Keratinocyte (primary cell): ENCODE measurements at regions not wholly inside any gene's neighbourhood (a gene's known extent, or its start where the extent isn't known, plus 50 kb on each side); places are given as distances from the start of the nearest gene placed in this dataset.

Source experiments
- DNase-seq: peaks from one replicate; pipeline ENCODE4 v3.0.0-alpha.2; 2011; ENCODE audit warnings: low read depth, missing footprints, low spot score
- FAIRE-seq: peaks from 2 replicates; lab custom pipeline; 2011; peaks lifted over from hg19 to GRCh38; lab: Jason Lieb, UNC
- H2AFZ ChIP-seq: 2 replicates; pipeline ENCODE4 v1.6.0; 2012; ENCODE audit warnings: low read length, control low read depth, inconsistent platforms; ENCODE audit not compliant: control insufficient read depth
- H3K27ac ChIP-seq: 2 replicates; pipeline ENCODE4 v1.5.1; 2011; ENCODE audit warnings: low read length; ENCODE audit not compliant: control insufficient read depth, insufficient read depth
- H3K27me3 ChIP-seq: 3 replicates; pipeline ENCODE4 v1.6.0; 2011; ENCODE audit warnings: low read length; ENCODE audit not compliant: control insufficient read depth, insufficient read depth; ENCODE audit errors: extremely low read depth
- H3K36me3 ChIP-seq, 2 experiments: 2 replicates in 1 of 2; 3 replicates in 1 of 2; pipeline ENCODE4 v1.5.1; 2011; ENCODE audit warnings: low read length in 2 of 2, mild to moderate bottlenecking in 1 of 2; ENCODE audit not compliant: control insufficient read depth in 2 of 2, insufficient read depth in 2 of 2; ENCODE audit errors: extremely low read depth in 1 of 2
- H3K4me1 ChIP-seq: 3 replicates; pipeline ENCODE4 v1.5.1; 2011; ENCODE audit warnings: low read length; ENCODE audit not compliant: control insufficient read depth, insufficient read depth; ENCODE audit errors: extremely low read depth
- H3K4me2 ChIP-seq: 3 replicates; pipeline ENCODE4 v1.6.0; 2011; ENCODE audit warnings: low read depth, low read length; ENCODE audit not compliant: control insufficient read depth, insufficient read depth; ENCODE audit errors: extremely low read depth
- H3K4me3 ChIP-seq, 3 experiments: fragments of 200-600 bp in 1 of 3; sonication (generic) in 1 of 3; 2 replicates in 2 of 3; 3 replicates in 1 of 3; pipeline ENCODE4 v1.5.1; 2011 to 2016; ENCODE audit warnings: low read length in 3 of 3, mild to moderate bottlenecking in 3 of 3, control low read depth in 2 of 3, inconsistent platforms in 1 of 3, low read depth in 1 of 3, mixed read lengths in 1 of 3, mixed run types in 1 of 3, moderate library complexity in 1 of 3; ENCODE audit not compliant: control insufficient read depth in 2 of 3, insufficient read depth in 2 of 3; ENCODE audit errors: extremely low read depth in 1 of 3
- H3K79me2 ChIP-seq: 2 replicates; pipeline ENCODE4 v1.6.0; 2012; ENCODE audit warnings: low read length; ENCODE audit not compliant: control insufficient read depth, insufficient read depth
- H3K9ac ChIP-seq: 3 replicates; pipeline ENCODE4 v1.6.0; 2011; ENCODE audit warnings: low read length; ENCODE audit not compliant: control insufficient read depth, insufficient read depth; ENCODE audit errors: extremely low read depth
- H3K9me1 ChIP-seq: 3 replicates; pipeline ENCODE4 v1.6.0; 2011; ENCODE audit warnings: low read length; ENCODE audit not compliant: control insufficient read depth, insufficient read depth; ENCODE audit errors: extremely low read depth
- H3K9me3 ChIP-seq: 2 replicates; pipeline ENCODE4 v1.5.1; 2012; ENCODE audit warnings: low read depth, low read length; ENCODE audit not compliant: control insufficient read depth
- H4K20me1 ChIP-seq: 3 replicates; pipeline ENCODE4 v1.6.0; 2011; ENCODE audit warnings: low read length; ENCODE audit not compliant: control insufficient read depth, insufficient read depth; ENCODE audit errors: extremely low read depth
- CTCF ChIP-seq, 3 experiments: IDR thresholded peaks in 1 of 3; conservative IDR thresholded peaks in 1 of 3; optimal IDR thresholded peaks in 1 of 3; 2 replicates in 2 of 3; 3 replicates in 1 of 3; pipeline versions ENCODE3 to v1.5.1; 2011; ENCODE audit warnings: low read length in 3 of 3, mild to moderate bottlenecking in 3 of 3, moderate library complexity in 2 of 3, control low read depth in 1 of 3, inconsistent platforms in 1 of 3; ENCODE audit not compliant: insufficient read depth in 2 of 3; ENCODE audit errors: extremely low read depth in 1 of 3
- EZH2 ChIP-seq: IDR thresholded peaks from one replicate; pipeline ENCODE4 v1.6.1; 2012; ENCODE audit warnings: inconsistent platforms, mild to moderate bottlenecking, low read length, moderate library complexity
- dilution Hi-C: fragments of 300-500 bp; cut with MboI; formaldehyde crosslinking; loops from one replicate; pipeline ENCODE4 v1.7.0; 2020; ENCODE audit warnings: low sequenced_read_pairs; ENCODE audit not compliant: extremely low pct_ligation_motif_present

GRCh38 chr13:105725887-105726286 lies 809.6 kb downstream of the EFNB2 start:
- no peak overlapping the region for H3K4me3 ChIP-seq
- H2AFZ ChIP-seq: no peak overlapping the region

GRCh38 chr13:105721016-105721415 lies 814.4 kb downstream of the EFNB2 start:
- Histone ChIP-seq H4K20me1 (no peaks in the 10 kb centered on the region), H3K9me1 (no peaks in the 10 kb centered on the region), H3K9ac (no peak overlapping the region), H2AFZ (no peak overlapping the region), H3K27ac (no peak overlapping the region), H3K27me3 (no peaks in the 10 kb centered on the region), H3K4me1 (no peaks in the 10 kb centered on the region), H3K36me3 (no peaks in the 10 kb centered on the region), H3K4me3 (no peak overlapping the region), H3K4me2 (no peak overlapping the region), H3K79me2 (no peaks in the 10 kb centered on the region), H3K9me3 (no peaks in the 10 kb centered on the region)
- no peak for TF ChIP-seq EZH2
- no peak for TF ChIP-seq CTCF (optimal IDR thresholded peaks at IDR 0.05 in 1 of 3, IDR thresholded peaks at IDR 0.05 in 1 of 3, conservative IDR thresholded peaks at IDR 0.05 in 1 of 3; ENCODE audit: extremely low read depth in 1 of 3, insufficient read depth in 2 of 3, low read length in 3 of 3)
- FAIRE-seq (no peak), DNase-seq (no peak)
- dilution Hi-C loops: no loop called here

More at GRCh38 chr13:105725887-105726286, 809.6 kb downstream of the EFNB2 start:
- Histone ChIP-seq H3K27ac (no peak overlapping the region), H4K20me1 (no peaks in the 10 kb centered on the region), H3K9ac (no peak overlapping the region), H3K27me3 (no peaks in the 10 kb centered on the region), H3K36me3 (no peaks in the 10 kb centered on the region), H3K9me1 (no peaks in the 10 kb centered on the region), H3K79me2 (no peaks in the 10 kb centered on the region), H3K9me3 (no peaks in the 10 kb centered on the region), H3K4me2 (no peak overlapping the region), H3K4me1 (no peaks in the 10 kb centered on the region)
- TF ChIP-seq EZH2: no peak
- no peak for TF ChIP-seq CTCF (optimal IDR thresholded peaks at IDR 0.05 in 1 of 3, IDR thresholded peaks at IDR 0.05 in 1 of 3, conservative IDR thresholded peaks at IDR 0.05 in 1 of 3; ENCODE audit: extremely low read depth in 1 of 3, insufficient read depth in 2 of 3, low read length in 3 of 3)
- dilution Hi-C loops: no loop called here
- DNase-seq (no peak), FAIRE-seq (no peak)
